ENCODE measurements at regions not wholly inside any gene's neighbourhood (a gene's known extent, or its start where the extent isn't known, plus 50 kb on each side); places are given as distances from the start of the nearest gene placed in this dataset.

- ATAC-seq (no peak), DNase-seq (no peak)
- Histone ChIP-seq H3K36me3 (no peaks in the 10 kb centered on the region), H3K9me3 (no peaks in the 10 kb centered on the region), H3K4me3 (no peak overlapping the region), H3K27me3 (peaks cover 0 to 5% (median 0%) of the 10 kb centered on the region in 9 donors), H3K27ac (peak overlapping the region in 1 of 12 donors; percentile 32), H3K4me1 (peaks cover 0 to 5% (median 0%) of the 10 kb centered on the region in 12 donors)
- TF ChIP-seq, protein P1, sequence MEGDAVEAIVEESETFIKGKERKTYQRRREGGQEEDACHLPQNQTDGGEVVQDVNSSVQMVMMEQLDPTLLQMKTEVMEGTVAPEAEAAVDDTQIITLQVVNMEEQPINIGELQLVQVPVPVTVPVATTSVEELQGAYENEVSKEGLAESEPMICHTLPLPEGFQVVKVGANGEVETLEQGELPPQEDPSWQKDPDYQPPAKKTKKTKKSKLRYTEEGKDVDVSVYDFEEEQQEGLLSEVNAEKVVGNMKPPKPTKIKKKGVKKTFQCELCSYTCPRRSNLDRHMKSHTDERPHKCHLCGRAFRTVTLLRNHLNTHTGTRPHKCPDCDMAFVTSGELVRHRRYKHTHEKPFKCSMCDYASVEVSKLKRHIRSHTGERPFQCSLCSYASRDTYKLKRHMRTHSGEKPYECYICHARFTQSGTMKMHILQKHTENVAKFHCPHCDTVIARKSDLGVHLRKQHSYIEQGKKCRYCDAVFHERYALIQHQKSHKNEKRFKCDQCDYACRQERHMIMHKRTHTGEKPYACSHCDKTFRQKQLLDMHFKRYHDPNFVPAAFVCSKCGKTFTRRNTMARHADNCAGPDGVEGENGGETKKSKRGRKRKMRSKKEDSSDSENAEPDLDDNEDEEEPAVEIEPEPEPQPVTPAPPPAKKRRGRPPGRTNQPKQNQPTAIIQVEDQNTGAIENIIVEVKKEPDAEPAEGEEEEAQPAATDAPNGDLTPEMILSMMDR (IDR thresholded peaks at IDR 0.05) = no peak
- no peak for TF ChIP-seq POLR2A (IDR thresholded peaks at IDR 0.05)
- WGBS, 4 donors = 56 to 74% (median 71%) methylated on average over 7 of the region's 7 CpGs
- intact Hi-C loops (cut with DNase I) = loop anchor here in 1 of 10 donors (10.0 kb wide), 1 partner anchor 61 kb away; no protein-coding TSS in a partner anchor
These were observed 393.8 kb upstream of the PRKCQ start for GRCh38 chr10:6973899-6974298.

GRCh38 chr10:6972226-6972625 is 392.1 kb upstream of the PRKCQ start:
- Histone ChIP-seq H3K4me1 (peaks cover 0 to 5% (median 0%) of the 10 kb centered on the region in 12 donors), H3K9me3 (no peaks in the 10 kb centered on the region), H3K27me3 (peaks cover 0 to 3% (median 0%) of the 10 kb centered on the region in 9 donors), H3K4me3 (no peak overlapping the region), H3K27ac (no peak overlapping the region), H3K36me3 (no peaks in the 10 kb centered on the region)
- WGBS, 4 donors = 43 to 52% (median 50%) methylated on average over 6 of the region's 6 CpGs
- TF ChIP-seq POLR2A (IDR thresholded peaks at IDR 0.05) = no peak
- TF ChIP-seq, protein P1 (IDR thresholded peaks at IDR 0.05) = no peak
- DNase-seq = no peak
- intact Hi-C loops (cut with DNase I) = loop anchor here in 1 of 10 donors (10.0 kb wide), 1 partner anchor 63 kb away; no protein-coding TSS in a partner anchor
- no peak for ATAC-seq

DNA sequence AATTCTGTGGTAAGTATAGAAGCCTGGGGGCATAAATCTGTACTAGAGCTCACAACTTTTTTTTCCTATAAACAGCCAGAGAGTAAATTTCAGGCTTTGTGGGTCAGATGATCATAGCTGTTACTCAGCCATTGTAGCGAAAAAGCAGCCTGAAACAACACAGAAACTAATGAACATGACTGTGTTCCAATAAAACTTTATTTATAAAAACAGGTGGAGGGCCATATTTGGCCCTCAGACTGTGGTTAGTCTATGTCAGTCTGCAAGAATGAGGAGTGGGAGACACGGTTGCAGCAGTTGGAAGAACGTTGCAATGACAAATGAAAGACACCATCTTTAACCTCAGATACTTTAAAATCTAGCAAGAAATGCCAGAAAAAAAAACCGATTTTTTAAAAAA is 389.6 kb upstream of the PRKCQ start:
- WGBS, 4 donors = 63 to 79% (median 76%) methylated on average over 4 of the region's 4 CpGs
- ATAC-seq = no peak
- no peak for DNase-seq
- peaks cover 0 to 5% (median 0%) of the 10 kb centered on the region in 12 donors for H3K4me1 ChIP-seq
- no peak overlapping the region for H3K4me3 ChIP-seq
- no peaks in the 10 kb centered on the region for H3K9me3 ChIP-seq
- intact Hi-C loops (cut with DNase I) = loop anchor here in 1 of 10 donors (10.0 kb wide), 1 partner anchor 65 kb away; no protein-coding TSS in a partner anchor
- H3K27me3 ChIP-seq = no peaks in the 10 kb centered on the region
- no peak for TF ChIP-seq POLR2A (IDR thresholded peaks at IDR 0.05)
- TF ChIP-seq, protein P1 (IDR thresholded peaks at IDR 0.05) = no peak
- H3K36me3 ChIP-seq = no peaks in the 10 kb centered on the region
- no peak overlapping the region for H3K27ac ChIP-seq

DNA sequence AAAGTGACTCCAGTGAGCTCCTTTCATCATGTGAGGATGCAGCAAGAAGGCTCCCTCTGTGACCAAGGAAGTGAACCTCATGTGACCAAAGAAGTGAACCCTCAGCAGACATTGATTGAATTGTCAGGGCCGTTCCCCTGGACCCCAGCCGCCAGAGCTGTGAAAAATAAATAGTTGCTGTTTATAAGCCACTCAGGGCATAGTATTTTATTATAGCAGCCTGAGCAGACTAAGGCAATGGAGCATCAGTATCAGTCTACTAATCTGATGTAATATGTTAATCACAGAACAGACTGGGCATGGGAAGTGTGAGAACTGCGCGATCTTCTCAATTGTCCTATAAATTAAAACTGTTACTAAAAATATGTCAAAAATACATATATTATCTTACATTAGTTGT is 384.5 kb upstream of the PRKCQ start:
- Histone ChIP-seq H3K9me3 (no peaks in the 10 kb centered on the region), H3K36me3 (no peaks in the 10 kb centered on the region), H3K4me1 (no peaks in the 10 kb centered on the region), H3K27ac (no peak overlapping the region), H3K27me3 (no peaks in the 10 kb centered on the region), H3K4me3 (no peak overlapping the region)
- ATAC-seq (no peak), DNase-seq (no peak)
- no peak for TF ChIP-seq POLR2A (IDR thresholded peaks at IDR 0.05)
- TF ChIP-seq, protein P1 (IDR thresholded peaks at IDR 0.05) = no peak
- intact Hi-C loops (cut with DNase I) = no loop called here
- WGBS, 4 donors = 87 to 90% (median 89%) methylated on average over 4 of the region's 4 CpGs
